HG03103 (cell line): ENCODE measurements at regions not wholly inside any gene's neighbourhood (a gene's known extent, or its start where the extent isn't known, plus 50 kb on each side); places are given as distances from the start of the nearest gene placed in this dataset.
"Not testable (repeated sequence)": the region's sequence is repeated elsewhere in the genome, so short reads cannot be mapped to it uniquely, and the experiment has no call there.

Experiments used
- ATAC-seq: cut with Tn5 transposase; IDR thresholded peaks from one replicate; pipeline ENCODE4 v1.9.1; 2021; ENCODE audit warnings: low read depth; ENCODE audit not compliant: unreplicated experiment

DNA sequence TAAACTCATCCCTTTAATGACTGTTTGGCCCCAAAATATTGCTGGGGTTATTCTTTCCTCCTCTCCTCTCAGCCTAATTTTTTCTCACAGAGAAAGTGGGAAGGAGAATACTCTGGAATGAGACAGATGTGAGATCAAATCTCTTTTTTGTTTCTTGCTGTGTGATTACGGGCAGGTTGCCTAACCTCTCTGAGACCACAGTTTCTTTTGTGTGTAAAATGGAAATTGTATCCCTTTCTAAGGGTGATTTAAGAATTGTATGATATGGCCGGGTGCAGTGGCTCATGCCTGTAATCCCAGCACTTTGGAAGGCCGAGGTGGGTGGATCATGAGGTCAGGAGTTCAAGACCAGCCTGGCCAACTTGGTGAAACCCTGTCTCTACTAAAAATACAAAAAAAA lies 111.5 kb upstream of the MRPS22 start:
- ATAC-seq: not testable (repeated sequence)

- no peak for ATAC-seq
Measured at GRCh38 chr3:139234491-139234890, 109.3 kb upstream of the MRPS22 start.

- ATAC-seq: no peak
Measured at GRCh38 chr3:139235192-139235591, 108.6 kb upstream of the MRPS22 start.

DNA sequence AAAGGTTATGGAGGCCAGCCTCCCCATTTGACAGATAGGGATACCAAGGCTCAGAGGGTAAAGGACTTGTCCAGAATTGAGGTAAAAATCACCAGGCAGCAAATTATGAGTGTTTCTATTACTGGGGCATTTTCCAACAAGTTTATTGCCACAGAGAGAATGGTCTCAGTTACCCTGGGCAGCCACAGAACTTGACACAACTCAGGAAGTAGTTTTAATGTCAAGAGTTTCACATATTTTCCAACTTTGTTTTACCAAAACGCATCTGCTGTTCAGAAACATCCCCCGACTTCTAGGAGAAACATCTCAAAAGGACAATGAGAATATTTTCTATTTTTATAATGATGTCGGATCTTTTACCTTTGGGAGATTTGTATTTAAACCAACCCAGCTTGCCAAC lies 107.5 kb upstream of the MRPS22 start:
- no peak for ATAC-seq

- no peak for ATAC-seq
Measured at GRCh38 chr3:139238281-139239030, 105.4 kb upstream of the MRPS22 start.

DNA sequence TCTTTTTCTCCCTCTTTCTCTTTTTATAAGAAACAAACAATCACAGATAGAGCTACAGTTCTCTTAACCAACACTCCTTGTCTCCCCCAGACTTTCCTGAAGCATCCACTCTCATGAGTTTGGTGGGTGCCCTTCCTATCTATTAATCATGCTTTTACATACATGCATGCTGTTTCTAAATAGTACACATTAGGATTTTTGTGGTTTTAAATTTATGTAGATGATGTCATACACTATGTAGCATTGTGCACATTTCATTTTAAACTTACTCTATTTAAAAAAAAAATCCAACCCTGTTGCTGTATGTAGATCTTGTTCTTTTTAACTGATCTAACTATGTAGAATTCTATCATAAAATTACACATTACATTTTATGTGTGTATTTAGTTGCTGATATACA lies 104.3 kb upstream of the MRPS22 start:
- no peak for ATAC-seq

GRCh38 chr3:139241783-139242182 lies 102.0 kb upstream of the MRPS22 start:
- no peak for ATAC-seq

DNA sequence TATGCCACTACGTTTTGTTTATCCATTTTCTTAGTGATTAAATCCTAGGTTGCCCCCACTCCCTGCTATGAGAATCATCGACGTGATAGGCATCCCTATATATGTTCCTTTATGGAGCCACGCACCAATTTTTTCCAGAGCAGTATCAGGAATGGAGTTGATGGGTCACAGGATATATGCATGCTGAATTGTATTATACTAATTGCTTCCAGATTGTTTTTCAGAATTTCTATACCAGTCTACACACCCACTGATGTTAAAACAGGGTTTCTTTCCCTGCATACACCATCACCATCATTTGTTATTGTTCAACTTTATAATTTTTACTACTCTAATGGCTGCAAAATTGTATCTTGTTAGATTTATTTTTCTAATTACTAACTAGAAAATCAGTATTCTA lies 100.1 kb upstream of the MRPS22 start:
- ATAC-seq: no peak

GRCh38 chr3:139248593-139249255 lies 95.1 kb upstream of the MRPS22 start:
- no peak for ATAC-seq

- ATAC-seq: no peak
Measured at GRCh38 chr3:139251529-139251928, 92.3 kb upstream of the MRPS22 start.

DNA sequence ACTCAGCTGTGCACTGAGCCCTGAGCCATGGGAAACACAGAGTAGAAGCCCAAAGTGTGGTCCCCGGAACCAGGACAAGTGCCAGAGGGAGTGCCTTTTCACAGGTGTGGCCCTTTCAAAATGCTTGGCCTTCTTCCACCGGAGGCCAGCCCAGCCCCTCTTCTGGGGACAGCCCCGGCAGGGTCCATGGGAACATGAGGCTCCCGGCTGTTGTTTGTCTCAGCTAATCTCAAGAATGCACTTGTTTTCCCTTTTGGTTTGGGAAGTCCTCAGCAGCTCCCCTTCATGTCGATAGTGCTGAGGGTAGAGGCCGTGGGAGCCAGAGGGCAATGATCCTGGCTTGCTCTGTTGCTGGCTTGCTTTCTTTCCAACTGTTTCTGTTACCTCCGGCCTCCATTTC lies 91.1 kb upstream of the MRPS22 start:
- no peak for ATAC-seq

- no peak for ATAC-seq
Measured at GRCh38 chr3:139258276-139258675, 85.5 kb upstream of the MRPS22 start.

DNA sequence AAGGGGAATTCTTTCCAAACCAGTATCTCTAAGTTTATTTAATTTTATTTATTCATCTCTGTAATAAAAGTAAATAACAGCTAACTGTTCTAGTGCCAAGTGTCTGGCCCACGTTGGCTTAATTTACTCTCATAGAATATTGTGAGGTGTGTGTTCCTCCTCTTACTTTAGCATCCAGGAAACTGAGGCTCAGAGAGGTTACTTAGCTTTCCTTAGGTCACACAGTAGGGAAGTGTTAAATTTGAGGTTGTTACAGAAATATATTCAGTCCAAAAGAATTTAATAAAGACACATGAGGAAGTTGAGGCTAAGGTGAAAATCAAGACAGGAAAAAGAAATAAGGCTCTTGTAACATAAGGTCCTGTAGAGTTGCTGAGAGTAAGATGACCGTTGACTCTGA lies 84.4 kb upstream of the MRPS22 start:
- no peak for ATAC-seq

- ATAC-seq: no peak
Measured at GRCh38 chr3:139260041-139260486, 83.8 kb upstream of the MRPS22 start.

DNA sequence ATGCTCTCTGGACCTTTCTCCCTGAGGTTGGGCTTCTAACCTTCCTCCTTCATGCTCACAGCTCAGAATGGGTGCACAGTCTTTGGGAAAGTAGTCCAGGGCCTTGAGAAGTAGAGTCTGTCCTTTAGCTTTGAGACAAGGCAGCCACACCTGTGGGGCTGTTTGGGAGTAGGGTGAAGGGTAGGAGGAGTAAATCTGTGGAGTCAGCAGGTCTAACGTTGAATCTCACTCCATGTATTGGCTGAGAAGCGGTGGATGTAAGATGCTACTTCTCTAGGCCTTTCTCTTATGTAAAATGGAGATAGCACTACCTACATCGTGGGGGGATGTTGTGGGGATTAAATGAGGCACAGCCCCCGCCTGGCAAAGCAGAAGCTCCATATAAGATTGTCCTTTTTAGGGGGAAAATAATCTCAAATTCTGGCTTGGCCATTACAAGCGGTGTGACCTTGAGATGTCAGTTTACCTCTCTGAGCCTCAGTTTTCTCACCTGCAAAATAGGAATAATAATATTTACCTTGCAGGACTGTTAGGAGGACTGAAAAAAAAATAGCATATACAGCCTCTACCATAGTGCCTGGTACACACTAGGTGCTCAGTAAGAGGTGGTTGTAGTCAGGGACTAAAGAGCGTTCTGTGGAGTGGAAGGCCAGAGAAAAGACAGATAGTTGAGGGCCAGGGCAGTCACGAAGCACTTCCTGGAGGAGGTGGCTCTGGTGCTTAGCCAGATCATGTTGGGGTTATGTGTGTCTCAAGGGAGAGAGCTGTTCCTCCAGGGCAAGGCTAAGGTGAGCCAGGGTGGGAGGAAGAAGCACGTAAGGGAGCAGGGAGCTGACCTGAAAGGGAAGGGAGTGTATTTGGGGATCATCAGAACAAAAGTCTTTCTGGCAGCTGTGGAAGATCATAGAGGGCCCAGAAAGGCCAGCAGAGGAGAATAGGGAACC lies 82.8 kb upstream of the MRPS22 start:
- no peak for ATAC-seq

DNA sequence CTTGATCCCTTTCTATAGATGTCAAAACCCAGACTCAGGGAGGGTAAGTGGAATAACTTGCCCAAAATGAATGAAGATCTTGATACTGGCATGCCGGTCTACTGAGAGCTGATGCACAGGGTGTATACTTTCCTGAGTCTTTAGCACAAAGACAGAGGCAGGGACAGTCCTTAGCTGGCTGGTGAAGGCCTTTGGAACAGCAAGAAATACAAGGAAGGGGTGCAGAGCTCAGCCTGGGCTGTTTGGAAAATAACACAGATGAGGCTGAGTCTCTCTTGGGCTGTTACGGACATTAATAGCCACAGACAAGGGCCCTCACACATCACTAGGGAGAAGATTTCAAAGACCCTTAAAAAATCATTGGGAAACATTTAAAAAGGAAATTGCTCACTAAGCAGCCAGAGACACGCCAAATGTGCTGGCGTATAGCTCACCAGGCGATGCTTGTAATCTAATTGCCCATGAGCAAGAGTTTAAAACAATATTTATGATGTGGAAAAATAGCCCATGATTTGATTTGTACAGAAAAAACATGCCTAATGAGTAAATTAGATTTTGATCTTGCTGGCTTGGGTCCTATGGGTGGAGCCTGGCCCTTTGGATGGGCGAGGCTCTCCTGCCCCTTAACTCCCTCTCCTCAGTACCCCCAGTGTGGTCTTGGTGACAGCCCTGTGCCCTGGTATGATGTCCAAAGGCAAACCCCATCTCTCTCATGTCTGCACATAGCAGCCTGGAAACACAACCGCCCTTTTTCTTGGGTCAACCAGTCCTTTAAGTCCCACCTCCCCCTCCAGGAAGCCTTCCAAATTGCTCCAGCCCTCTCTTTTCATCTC lies 81.8 kb upstream of the MRPS22 start:
- ATAC-seq: no peak

DNA sequence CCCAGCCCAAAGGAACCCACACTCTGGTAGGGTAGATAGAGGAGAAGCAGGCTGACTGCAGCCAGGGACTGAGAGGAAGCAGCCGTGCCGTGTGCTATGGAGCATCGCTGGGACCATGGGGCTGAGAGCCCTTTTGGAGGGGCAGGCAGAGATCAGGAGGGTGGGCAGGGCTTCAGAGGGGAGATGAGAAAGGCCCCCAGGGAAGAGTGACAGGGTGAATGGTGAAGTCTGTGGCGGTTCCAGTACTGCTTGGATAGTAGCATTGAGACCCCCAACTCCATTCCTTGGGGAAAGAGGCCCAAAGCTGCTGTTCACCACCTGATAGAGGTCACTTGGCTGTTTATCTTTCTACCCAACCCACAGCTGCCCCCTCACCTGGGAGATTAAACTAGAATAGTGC lies 80.0 kb upstream of the MRPS22 start:
- ATAC-seq: no peak

- no peak for ATAC-seq
Measured at GRCh38 chr3:139264375-139264774, 79.4 kb upstream of the MRPS22 start.

- ATAC-seq: no peak
Measured at GRCh38 chr3:139265131-139266016, 78.4 kb upstream of the MRPS22 start.
